UCSD-AML1 (cell line): ENCODE measurements at regions not wholly inside any gene's neighbourhood (a gene's known extent, or its start where the extent isn't known, plus 50 kb on each side); places are given as distances from the start of the nearest gene placed in this dataset.

ENCODE experiments used
- DNase-seq: peaks from one replicate; lab custom pipeline; 2025; ENCODE audit not compliant: unreplicated experiment; lab: John Stamatoyannopoulos, UW

DNA sequence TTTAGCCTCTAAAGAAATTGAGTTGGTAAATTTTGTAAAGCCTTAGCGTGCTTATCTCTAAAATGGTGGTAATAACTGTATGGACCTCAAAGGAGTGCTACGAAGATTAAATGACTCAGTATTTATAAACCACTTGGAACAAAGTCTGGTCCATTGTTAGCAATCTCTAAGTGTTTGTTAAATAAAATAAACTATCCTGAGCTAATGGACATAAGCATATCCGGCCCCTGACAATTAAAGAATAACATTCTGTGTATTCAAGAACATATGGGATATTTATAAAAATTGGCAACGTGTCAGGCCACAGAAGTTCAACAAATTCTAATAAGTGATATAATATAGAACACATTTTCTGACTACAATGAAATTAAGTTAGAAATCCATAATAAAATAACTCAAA is 71.0 kb downstream of the MYEOV start:
- no peak for DNase-seq

- DNase-seq, result no peak
These were observed 71.6 kb downstream of the MYEOV start for GRCh38 chr11:69365558-69365957.

DNA sequence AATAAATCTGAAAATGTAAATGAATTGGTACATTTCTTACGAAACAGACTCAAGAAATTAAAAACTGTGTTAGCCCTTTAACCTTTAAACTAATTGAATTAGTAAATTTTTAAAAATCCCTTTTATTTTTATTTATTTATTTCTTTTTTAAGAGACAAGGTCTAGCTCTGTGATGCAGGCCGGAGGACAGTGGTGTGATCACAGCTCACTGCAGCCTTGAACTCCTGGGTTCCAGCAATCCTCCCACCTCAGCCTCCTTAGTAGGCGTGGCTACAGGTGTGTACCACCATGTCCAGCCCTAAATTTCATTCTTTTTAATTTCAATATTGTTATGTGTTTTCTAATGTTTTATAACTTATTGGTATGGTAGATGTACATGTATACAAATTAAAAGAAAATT is 72.6 kb downstream of the MYEOV start:
- DNase-seq, result no peak

DNA sequence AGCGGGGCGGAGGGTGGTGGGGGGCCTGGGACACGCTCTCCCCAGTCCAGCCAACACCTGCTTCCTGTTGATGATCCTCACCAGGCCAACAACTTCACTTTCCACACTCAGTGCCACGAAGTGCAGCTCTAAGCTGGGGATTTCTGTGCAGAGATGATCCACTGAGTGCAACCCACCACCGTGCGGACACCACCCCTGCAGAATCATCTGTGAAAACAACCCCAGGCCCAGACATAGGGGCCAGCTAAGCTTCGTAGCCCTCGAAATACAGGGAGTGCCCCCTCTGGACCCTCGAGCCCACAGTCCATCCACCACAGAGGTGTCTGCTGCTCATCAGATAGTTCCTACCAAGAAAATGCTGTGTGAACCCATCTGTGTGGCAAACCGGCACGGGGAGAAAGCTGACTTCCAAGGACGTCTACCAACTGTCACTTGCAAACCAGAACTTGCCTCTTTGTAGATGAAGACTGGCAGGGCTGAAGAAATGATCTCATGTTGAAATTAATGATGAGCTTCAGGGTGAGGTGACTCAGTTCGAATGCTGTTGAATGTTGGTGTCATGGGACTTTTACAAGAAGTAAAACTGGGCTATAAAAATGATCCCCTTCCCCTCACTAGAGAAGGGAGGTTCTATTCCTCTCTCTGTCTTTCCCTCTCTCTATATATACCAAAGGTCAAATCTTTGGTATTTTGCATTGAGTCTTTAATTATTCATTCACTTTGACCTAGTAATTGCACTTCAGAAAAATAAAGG is 73.4 kb downstream of the MYEOV start:
- no peak for DNase-seq

- DNase-seq, result no peak
These were observed 74.3 kb downstream of the MYEOV start for GRCh38 chr11:69368119-69368880.

DNA sequence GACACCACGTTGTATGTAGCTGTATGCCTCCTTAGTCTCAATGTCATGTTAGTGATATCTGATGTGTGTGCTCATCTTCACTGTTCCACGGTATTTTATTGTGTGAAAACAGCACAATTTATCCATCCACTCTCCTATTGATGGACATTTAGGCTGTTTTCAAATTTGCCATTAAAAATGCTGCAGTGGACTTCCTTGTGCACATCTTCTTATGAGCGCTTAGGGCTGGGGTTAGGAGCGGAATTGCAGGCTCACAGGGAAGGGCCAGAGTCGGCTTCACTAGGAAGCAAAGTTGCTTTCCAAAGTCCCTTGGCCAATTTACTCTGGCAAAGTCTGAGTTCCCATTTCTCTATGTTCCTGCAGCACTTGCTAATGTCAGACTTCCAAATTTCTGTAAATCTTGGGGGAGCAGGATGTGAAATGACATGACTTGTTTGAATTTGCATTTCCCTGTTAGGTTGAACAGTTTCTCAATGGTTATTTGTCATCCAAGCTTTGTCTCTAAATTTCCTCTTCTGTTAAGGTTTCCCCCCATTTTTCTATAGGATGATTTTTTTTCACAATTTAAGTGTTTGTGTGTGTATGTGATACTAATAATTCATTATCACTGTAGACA is 75.4 kb downstream of the MYEOV start:
- no peak for DNase-seq

GRCh38 chr11:69369945-69370344 is 76.0 kb downstream of the MYEOV start:
- no peak for DNase-seq

- DNase-seq, result no peak
These were observed 77.2 kb downstream of the MYEOV start for GRCh38 chr11:69370984-69371709.

DNA sequence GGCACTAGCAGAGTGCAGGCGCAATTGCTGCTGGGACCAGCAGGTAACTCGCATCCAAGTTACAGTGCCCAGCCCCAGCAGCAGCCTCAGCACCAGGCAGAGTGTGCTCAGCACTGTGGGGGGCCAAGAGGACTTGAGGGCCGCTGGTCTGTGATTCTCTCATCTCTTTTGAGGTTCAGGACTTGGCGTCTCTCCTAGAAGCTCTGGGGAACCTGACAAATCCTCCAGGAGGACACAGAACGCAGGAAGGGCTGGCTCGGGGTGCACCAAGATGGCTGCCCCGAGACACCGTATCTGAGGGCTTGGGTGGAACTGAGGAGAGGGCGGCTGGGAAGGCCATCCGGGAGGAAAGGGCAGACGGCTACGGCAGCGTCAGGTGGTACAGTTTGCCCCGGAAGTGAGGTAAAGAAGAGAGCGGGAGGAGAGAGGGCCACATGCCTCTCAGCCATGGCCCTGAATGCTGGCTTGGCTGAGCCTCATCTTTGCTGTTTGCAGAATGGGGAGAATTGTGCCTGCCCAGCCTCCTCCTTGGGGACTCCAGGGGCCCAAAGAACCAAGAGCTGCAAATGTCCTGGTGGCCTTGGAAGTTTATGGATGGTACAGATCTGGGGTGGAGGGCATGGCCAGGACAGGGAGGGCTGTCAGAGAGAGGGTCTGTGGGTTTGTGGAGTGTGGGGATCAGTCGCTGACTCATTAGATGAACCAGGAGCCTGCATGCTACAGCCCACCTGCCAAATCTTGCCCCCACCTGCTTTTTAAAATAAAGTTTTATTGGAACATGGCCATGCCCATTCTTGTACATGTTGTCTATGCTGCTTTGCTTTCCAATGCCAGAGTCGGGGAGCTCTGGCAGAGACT is 78.0 kb downstream of the MYEOV start:
- no peak for DNase-seq

DNA sequence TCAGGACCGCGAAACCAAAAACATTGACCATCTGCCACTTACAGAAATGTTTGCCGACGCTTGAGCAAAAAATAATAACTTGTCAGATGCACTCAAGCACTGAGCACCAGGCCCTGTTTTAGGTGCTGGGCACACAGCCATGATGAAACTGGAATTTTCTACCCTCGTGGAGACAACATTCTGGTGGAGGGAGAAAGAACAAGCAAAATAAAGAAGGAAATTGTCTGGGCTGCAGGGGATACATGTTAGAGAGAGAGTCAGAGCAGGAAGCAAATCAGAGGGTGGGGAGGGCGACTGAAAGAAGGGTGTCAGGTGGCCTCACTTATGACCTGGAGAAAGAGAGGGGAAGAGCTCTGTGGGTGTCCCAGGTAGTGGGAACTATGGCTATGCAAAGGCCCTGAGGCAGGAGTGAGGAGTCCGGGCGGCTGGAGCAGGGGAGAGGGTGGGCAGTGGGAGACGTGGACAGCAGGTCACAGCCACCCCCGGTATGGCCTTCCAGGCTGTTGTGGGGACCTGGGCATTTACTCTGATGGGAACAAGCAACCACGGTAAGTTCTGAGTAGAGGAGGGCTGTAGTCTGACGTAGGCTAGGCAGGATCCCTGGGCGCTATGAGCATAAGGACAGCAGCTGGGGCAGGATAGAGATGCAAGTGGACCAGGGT is 78.8 kb downstream of the MYEOV start:
- no peak for DNase-seq

- no peak for DNase-seq
These were observed 79.3 kb downstream of the MYEOV start for GRCh38 chr11:69373251-69373635.

DNA sequence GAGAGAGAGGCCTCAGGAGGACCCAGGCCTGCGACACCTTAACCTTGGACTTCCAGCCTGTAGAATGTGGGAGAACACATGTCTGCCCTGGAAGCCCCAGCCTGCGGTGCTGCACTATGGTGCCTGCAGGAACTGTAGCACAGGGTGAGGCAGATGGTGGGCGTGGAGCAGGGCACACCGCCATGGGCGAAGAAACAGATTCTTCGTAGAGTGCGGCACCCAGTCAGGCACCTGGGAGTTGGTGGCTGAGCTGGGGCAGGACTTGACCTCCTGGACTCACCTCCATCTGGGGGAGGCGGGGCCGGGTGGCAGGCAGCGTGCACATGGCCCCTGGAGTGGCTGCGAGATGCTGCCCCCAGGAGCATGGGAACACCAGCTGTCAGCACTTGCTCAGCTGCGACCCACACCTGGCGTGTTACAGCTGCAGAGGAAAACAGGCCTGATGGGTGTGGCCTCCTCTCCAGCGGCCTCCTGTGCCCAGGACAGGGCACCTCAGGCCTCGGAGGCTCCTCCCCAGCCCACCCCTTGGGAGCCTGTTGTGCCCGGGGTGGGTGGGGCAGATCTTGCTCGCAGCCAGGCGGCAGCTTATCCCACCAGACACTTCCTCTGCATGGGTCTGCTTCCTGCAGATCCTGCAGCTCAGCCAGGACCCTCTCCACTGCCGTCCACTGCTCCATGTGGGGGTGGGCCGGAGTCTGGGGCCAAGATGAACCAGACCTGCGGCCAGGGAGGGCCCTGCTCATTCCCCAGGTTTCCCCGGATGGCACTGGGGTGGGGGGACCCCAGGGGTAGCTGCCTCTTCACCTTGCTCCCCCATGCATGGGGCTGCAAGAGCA is 80.4 kb downstream of the MYEOV start:
- DNase-seq, result peak; percentile 76

DNA sequence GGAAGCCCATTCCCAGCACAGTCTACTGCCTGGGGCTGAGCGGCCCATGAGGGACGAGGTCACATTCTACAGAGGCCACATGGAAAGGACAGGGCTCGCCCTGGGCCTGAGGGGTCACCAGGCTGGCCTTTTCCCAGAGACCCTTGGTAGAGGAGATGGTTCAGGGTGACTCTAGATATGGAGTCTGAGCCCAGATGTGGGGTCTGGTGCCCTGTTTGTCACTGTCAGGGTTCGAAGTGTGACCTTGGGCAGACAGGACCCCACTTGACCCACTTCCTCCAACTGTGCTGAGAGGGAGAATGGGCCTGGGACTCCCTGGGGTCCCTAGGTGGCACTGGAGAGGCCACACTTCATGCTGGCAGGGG is 81.0 kb downstream of the MYEOV start:
- DNase-seq, result peak; percentile 56

- no peak for DNase-seq
These were observed 81.6 kb downstream of the MYEOV start for GRCh38 chr11:69375316-69376154.

DNA sequence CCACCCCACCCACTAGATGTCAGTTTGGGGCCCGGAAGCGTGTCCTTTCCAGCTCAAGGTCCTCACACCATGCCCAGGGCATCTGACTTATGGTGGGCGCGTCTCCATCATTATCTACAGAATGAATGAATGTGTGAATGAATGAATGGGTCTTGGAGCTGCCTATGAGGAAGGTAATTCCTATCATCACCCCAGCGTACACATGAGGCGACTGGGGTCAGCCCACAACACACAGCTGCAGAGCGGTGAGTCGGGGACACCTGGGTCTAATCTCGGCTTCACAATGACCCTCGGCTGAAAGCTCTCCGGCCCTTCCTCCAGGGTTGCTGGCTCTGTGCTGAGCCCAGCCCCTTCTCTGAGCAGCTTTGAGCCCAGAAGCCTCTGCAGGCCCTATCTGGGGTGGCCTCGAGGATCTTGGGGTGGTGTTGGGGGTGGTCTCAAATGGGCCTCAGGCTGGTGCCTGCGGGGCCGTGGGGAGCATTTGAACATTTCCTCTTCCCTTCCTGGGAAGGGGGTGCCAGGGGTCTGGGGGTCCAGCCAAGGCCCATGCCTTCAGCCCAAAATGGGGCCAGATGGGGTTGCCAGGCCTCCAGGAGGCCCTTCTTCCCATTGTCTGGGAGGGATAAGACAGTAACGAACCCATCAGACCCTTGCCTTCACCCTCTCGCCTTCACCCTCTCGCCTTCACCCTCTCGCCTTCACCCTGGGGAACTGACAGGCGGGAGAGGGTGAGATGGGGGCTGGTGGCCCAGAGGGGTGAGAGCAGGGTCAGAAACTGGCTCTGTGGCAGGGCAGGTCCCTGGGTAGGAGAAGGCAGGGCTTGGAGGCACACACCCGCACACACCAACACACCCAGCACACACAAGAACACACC is 82.4 kb downstream of the MYEOV start:
- no peak for DNase-seq

- no peak for DNase-seq
These were observed 83.3 kb downstream of the MYEOV start for GRCh38 chr11:69377029-69377952.
